SK-N-SH (cell line): ENCODE measurements at regions not wholly inside any gene's neighbourhood (a gene's known extent, or its start where the extent isn't known, plus 50 kb on each side); places are given as distances from the start of the nearest gene placed in this dataset.

Experiments
- CTCF ChIP-seq: fragments of 200-600 bp; sonication (generic); IDR thresholded peaks from 2 replicates; pipeline ENCODE4 v1.6.1; 2017; ENCODE audit warnings: antibody characterized with exemption, mild to moderate bottlenecking, moderate library complexity
- EP300 ChIP-seq, 2 experiments: IDR thresholded peaks; 2 replicates each; pipeline versions ENCODE4 v1.4.0 to v1.6.1; 2012; ENCODE audit warnings: borderline replicate concordance in 1 of 2, low read depth in 1 of 2, low read length in 1 of 2
- GATA2 ChIP-seq: sonication (generic); formaldehyde crosslinking; IDR thresholded peaks from 2 replicates; pipeline ENCODE4 v1.5.0; 2020; ENCODE audit warnings: mild to moderate bottlenecking, missing genetic modification reagents
- MAX ChIP-seq: IDR thresholded peaks from 2 replicates; pipeline ENCODE4 v1.4.0; 2012; ENCODE audit warnings: low read depth
- POLR2AphosphoS5 ChIP-seq: IDR thresholded peaks from 2 replicates; pipeline ENCODE4 v1.6.1; 2012; ENCODE audit warnings: low read depth, low read length
- RCOR1 ChIP-seq: fragments of 150-350 bp; IDR thresholded peaks from 2 replicates; pipeline ENCODE4 v1.6.1; 2017; ENCODE audit warnings: antibody characterized with exemption, low read length
- REST ChIP-seq: IDR thresholded peaks from 2 replicates; pipeline ENCODE4 v1.6.1; 2012; ENCODE audit warnings: mild to moderate bottlenecking, low read depth, low read length, moderate library complexity
- RXRA ChIP-seq: IDR thresholded peaks from 2 replicates; pipeline ENCODE4 v1.4.0; 2012; ENCODE audit warnings: low read depth, mild to moderate bottlenecking, borderline replicate concordance
- SIN3A ChIP-seq: IDR thresholded peaks from 2 replicates; pipeline ENCODE4 v1.6.1; 2012; ENCODE audit warnings: low read depth, mild to moderate bottlenecking, low read length, moderate library complexity, borderline replicate concordance
- YY1 ChIP-seq: IDR thresholded peaks from 2 replicates; pipeline ENCODE4 v1.4.0; 2012; ENCODE audit warnings: low read depth, mild to moderate bottlenecking
- TF ChIP-seq, protein P1 (sequence below): IDR thresholded peaks from 2 replicates; pipeline ENCODE4 v1.4.0; 2012; ENCODE audit warnings: low read depth, borderline replicate concordance

DNA sequence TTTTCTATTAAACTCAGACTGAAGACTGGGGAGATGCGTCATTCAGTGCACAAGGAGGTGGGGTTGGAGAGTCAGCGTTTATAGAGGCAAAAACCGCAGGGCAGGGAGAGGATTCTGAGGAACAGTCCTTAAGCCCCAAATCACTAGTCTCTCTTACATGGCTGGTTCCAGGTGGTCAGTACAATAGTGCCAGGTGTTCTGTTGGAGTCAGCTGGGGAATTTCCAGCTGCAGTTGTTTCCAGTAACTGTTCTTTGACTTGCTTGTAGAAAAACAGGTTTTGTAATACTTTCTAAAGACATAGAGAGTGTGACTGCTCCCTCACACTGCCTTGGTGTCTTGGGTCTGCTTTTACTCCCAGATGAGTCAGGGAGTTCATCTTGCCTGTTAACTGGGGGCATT, 192.2 kb downstream of the TMTC3 start:
- no peak for TF ChIP-seq CTCF
- no peak for TF ChIP-seq EP300 (IDR thresholded peaks at IDR 0.05; ENCODE audit: borderline replicate concordance in 1 of 2, low read depth in 1 of 2, low read length in 1 of 2)
- no peak for TF ChIP-seq RCOR1
- no peak for TF ChIP-seq RXRA
- no peak for TF ChIP-seq SIN3A
- no peak for TF ChIP-seq REST
- TF ChIP-seq POLR2AphosphoS5 = no peak
- no peak for TF ChIP-seq GATA2 (CRISPR knock-in tag)
- no peak for TF ChIP-seq YY1
- TF ChIP-seq, protein P1, sequence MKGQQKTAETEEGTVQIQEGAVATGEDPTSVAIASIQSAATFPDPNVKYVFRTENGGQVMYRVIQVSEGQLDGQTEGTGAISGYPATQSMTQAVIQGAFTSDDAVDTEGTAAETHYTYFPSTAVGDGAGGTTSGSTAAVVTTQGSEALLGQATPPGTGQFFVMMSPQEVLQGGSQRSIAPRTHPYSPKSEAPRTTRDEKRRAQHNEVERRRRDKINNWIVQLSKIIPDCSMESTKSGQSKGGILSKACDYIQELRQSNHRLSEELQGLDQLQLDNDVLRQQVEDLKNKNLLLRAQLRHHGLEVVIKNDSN = no peak
- TF ChIP-seq MAX = no peak
